SU-DHL-6 (cell line): ENCODE measurements at regions not wholly inside any gene's neighbourhood (a gene's known extent, or its start where the extent isn't known, plus 50 kb on each side); places are given as distances from the start of the nearest gene placed in this dataset.
"Not testable (repeated sequence)": the region's sequence is repeated elsewhere in the genome, so short reads cannot be mapped to it uniquely, and the experiment has no call there.

Experiments used
- H2AFZ ChIP-seq: fragments of 200-600 bp; sonication (generic); 2 replicates; pipeline ENCODE4 v1.6.1; 2014; ENCODE audit warnings: low read depth, mild to moderate bottlenecking, moderate library complexity, mixed read lengths, antibody characterized with exemption, low read length; ENCODE audit not compliant: severe bottlenecking
- H3F3A ChIP-seq: fragments of 200-600 bp; shearing (Covaris generic); 2 replicates; pipeline ENCODE4 v1.6.0; 2016; ENCODE audit warnings: antibody characterized with exemption, mild to moderate bottlenecking; ENCODE audit not compliant: insufficient read depth
- H3K27ac ChIP-seq: fragments of 200-600 bp; sonication (generic); 2 replicates; pipeline ENCODE4 v1.5.1; 2016; ENCODE audit warnings: low read depth, mild to moderate bottlenecking, low read length, moderate library complexity, mixed read lengths
- H3K27me3 ChIP-seq: fragments of 200-600 bp; sonication (generic), shearing (Covaris generic); 2 replicates; pipeline ENCODE4 v1.6.0; 2014; ENCODE audit warnings: mild to moderate bottlenecking, low read length
- H3K36me3 ChIP-seq: fragments of 200-600 bp; sonication (generic); 2 replicates; pipeline ENCODE4 v1.6.1; 2014; ENCODE audit warnings: mild to moderate bottlenecking, low read length, mixed read lengths
- H3K4me2 ChIP-seq: fragments of 300-600, 200-600 bp; shearing (Covaris generic), sonication (generic); 2 replicates; pipeline ENCODE4 v1.6.0; 2014; ENCODE audit warnings: low read length, low read depth, mild to moderate bottlenecking; ENCODE audit not compliant: poor library complexity, severe bottlenecking
- H3K4me3 ChIP-seq: fragments of 200-600 bp; sonication (generic); 2 replicates; pipeline ENCODE4 v1.5.1; 2014; ENCODE audit warnings: antibody characterized with exemption, low read length, mild to moderate bottlenecking, mixed read lengths; ENCODE audit not compliant: insufficient read depth, poor library complexity, severe bottlenecking
- H3K79me2 ChIP-seq: fragments of 200-600 bp; sonication (generic); 2 replicates; pipeline ENCODE4 v1.6.1; 2014; ENCODE audit warnings: mild to moderate bottlenecking, low read length, moderate library complexity; ENCODE audit not compliant: insufficient read depth
- H3K9ac ChIP-seq: fragments of 200-600 bp; sonication (generic); 2 replicates; pipeline ENCODE4 v1.7.0; 2014; ENCODE audit warnings: mild to moderate bottlenecking, low read length
- H3K9me2 ChIP-seq: fragments of 200-600 bp; sonication (generic); replicated peaks from 2 replicates; pipeline ENCODE4 v1.6.1; 2014; ENCODE audit warnings: low read length; ENCODE audit not compliant: insufficient read depth
- H3K9me3 ChIP-seq: fragments of 200-600 bp; sonication (generic); 2 replicates; pipeline ENCODE4 v1.6.1; 2014; ENCODE audit warnings: low read length, mixed read lengths; ENCODE audit not compliant: insufficient read depth
- H4K20me1 ChIP-seq: fragments of 200-600 bp; sonication (generic); 2 replicates; pipeline ENCODE4 v1.6.1; 2014; ENCODE audit warnings: low read depth, mild to moderate bottlenecking, antibody characterized with exemption, low read length, moderate library complexity, mixed read lengths
- CTCF ChIP-seq: fragments of 200-600 bp; sonication (generic); IDR thresholded peaks from one replicate; pipeline ENCODE4 v1.5.1; 2017; ENCODE audit warnings: antibody characterized with exemption, mild to moderate bottlenecking, low read length, moderate library complexity; ENCODE audit not compliant: insufficient read depth, poor library complexity, severe bottlenecking
- EZH2phosphoT487 ChIP-seq: fragments of 200-600 bp; sonication (generic), shearing (Covaris generic); conservative IDR thresholded peaks from 2 replicates; pipeline ENCODE4 v1.6.1; 2018; ENCODE audit warnings: mild to moderate bottlenecking, antibody characterized with exemption, low read length, moderate library complexity, mixed read lengths

DNA sequence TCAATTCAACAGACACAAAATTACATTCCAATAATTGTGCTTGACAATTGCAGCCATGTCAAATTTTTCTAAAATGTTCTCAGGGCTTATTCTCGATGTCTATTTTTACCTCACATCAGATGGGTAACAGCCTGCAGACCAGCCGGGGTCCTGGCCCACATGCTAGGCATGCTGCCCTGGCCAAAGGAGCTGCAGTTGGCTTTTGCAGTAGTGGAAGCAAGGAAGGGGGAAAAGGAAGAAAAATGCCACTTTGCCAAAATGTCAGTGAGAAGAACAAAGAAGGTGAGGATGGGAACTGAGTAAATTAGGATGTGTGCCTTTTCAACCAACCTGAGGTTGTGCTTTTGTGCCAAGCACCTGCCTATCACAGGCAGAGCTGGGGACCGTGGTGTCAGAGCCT lies 161.0 kb downstream of the FOXB1 start:
- Histone ChIP-seq H3K9me3 (no peaks in the 10 kb centered on the region), H3K4me3 (no peak overlapping the region), H4K20me1 (no peaks in the 10 kb centered on the region), H3K9me2 (no peaks in the 10 kb centered on the region), H3K4me2 (no peak overlapping the region), H3K27me3 (no peaks in the 10 kb centered on the region), H3K79me2 (no peaks in the 10 kb centered on the region), H3K27ac (no peak overlapping the region), H3K36me3 (no peaks in the 10 kb centered on the region), H3F3A (no peaks in the 10 kb centered on the region), H3K9ac (no peak overlapping the region), H2AFZ (no peak overlapping the region)
- TF ChIP-seq CTCF (no peak), EZH2phosphoT487 (no peak)

GRCh38 chr15:60172143-60172542 lies 168.0 kb downstream of the FOXB1 start:
- no peaks in the 10 kb centered on the region for H3K79me2 ChIP-seq
- H3K9me2 ChIP-seq, result no peaks in the 10 kb centered on the region
- H3K36me3 ChIP-seq, result no peaks in the 10 kb centered on the region
- no peak overlapping the region for H2AFZ ChIP-seq
- H3K9me3 ChIP-seq, result no peaks in the 10 kb centered on the region
- no peak overlapping the region for H3K4me2 ChIP-seq
- TF ChIP-seq CTCF, result no peak
- TF ChIP-seq EZH2phosphoT487, result no peak
- H3K27ac ChIP-seq, result no peak overlapping the region
- no peak overlapping the region for H3K9ac ChIP-seq
- no peaks in the 10 kb centered on the region for H4K20me1 ChIP-seq
- H3K27me3 ChIP-seq, result no peaks in the 10 kb centered on the region
- H3K4me3 ChIP-seq, result no peak overlapping the region
- H3F3A ChIP-seq, result no peaks in the 10 kb centered on the region

DNA sequence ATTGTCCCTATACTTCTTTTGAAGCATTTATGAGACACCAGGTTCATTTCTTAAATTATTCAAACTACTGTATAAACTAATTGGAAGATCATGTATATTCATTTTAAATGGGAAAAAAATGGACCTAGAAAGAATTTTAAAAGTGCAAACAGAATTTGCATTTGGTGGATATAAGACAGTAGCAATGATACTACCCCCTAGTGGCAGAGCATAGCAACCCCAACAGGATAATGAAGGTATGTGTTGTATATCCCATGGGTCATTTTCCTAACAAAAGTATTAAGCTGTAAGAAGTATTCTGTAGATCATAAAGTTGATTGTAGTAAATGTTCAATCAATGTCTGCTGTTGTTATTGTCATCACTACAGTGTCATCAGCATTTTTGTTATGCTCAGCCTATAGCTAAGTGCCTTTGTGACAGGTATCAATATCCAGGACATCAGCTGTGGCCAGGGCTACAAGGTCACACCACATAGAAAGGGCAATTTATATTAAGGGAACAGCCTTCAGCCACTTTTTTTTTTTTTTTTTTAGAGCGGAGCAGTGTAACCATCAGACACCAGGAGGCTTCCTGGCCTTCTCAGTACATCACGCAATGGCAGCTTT lies 175.8 kb downstream of the FOXB1 start:
- no peaks in the 10 kb centered on the region for H3K9me3 ChIP-seq
- H2AFZ ChIP-seq, result no peak overlapping the region
- no peak overlapping the region for H3K9ac ChIP-seq
- no peak overlapping the region for H3K4me3 ChIP-seq
- H3K36me3 ChIP-seq, result no peaks in the 10 kb centered on the region
- TF ChIP-seq CTCF (peak; percentile 71), EZH2phosphoT487 (no peak)
- no peaks in the 10 kb centered on the region for H4K20me1 ChIP-seq
- H3F3A ChIP-seq, result no peaks in the 10 kb centered on the region
- no peaks in the 10 kb centered on the region for H3K79me2 ChIP-seq
- no peak overlapping the region for H3K27ac ChIP-seq
- no peaks in the 10 kb centered on the region for H3K27me3 ChIP-seq
- no peaks in the 10 kb centered on the region for H3K9me2 ChIP-seq
- H3K4me2 ChIP-seq, result no peak overlapping the region

GRCh38 chr15:60181957-60182356 lies 177.8 kb downstream of the FOXB1 start:
- H3K27me3 ChIP-seq, result not testable (repeated sequence)

More at GRCh38 chr15:60181957-60182356, 177.8 kb downstream of the FOXB1 start:
- not testable (repeated sequence) for H3K9ac ChIP-seq, H3K4me2 ChIP-seq, H3K9me2 ChIP-seq, H2AFZ ChIP-seq, H3K4me3 ChIP-seq, H3K36me3 ChIP-seq, H3K79me2 ChIP-seq, H4K20me1 ChIP-seq, H3F3A ChIP-seq, H3K27ac ChIP-seq, H3K9me3 ChIP-seq
